ENCODE measurements at regions not wholly inside any gene's neighbourhood (a gene's known extent, or its start where the extent isn't known, plus 50 kb on each side); places are given as distances from the start of the nearest gene placed in this dataset.

DNA sequence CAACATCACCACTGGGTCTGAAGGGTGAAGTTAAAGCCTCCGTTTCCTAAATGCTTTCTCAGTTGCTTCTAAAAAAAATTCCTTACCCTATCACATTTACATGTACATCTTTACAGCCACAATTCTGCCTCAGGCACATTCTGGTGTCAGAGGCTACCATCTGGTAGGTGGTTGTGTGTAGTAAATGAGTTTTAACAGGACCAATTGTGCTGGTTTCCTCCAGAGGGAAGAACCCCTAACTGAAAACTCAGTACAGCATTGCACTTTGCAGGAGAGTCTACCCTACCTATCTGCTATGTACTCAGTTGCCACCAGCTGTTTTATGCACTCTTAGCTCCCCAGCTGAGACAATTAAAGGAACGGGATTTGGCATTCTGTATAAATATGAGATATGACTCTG, 1576.5 kb downstream of the PCDH9 start:
- H3K79me1 ChIP-seq (ENCODE audit: insufficient read depth, low read depth, low read length, poor library complexity, severe bottlenecking): no peaks in the 10 kb centered on the region

More for the DNA sequence above, 1576.5 kb downstream of the PCDH9 start:
- H3K56ac ChIP-seq (ENCODE audit: insufficient read length, low read depth, low read length): no peak overlapping the region
- H3K4ac ChIP-seq (ENCODE audit: low read depth, low read length): no peak overlapping the region
- H3K27ac Mint-ChIP-seq: no peak overlapping the region
- H2BK15ac ChIP-seq (ENCODE audit: low read depth, low read length): no peak overlapping the region
- H3K27me3 ChIP-seq (ENCODE audit: insufficient read depth, low read length): no peaks in the 10 kb centered on the region
- H4K91ac ChIP-seq (ENCODE audit: insufficient read length, low read depth, low read length): no peak overlapping the region
- no peak overlapping the region for H2BK5ac ChIP-seq (ENCODE audit: insufficient read length, low read length)
- no peak overlapping the region for H4K8ac ChIP-seq (replicated peaks; ENCODE audit: insufficient read length, low read depth, low read length)
- H2BK120ac ChIP-seq (ENCODE audit: low read depth, low read length, poor library complexity, severe bottlenecking): no peak overlapping the region
- H3T11ph ChIP-seq (ENCODE audit: low read length): no peak overlapping the region
- H3K9ac ChIP-seq (ENCODE audit: extremely low read depth, insufficient read length, low read length): no peak overlapping the region
- H4K5ac ChIP-seq (ENCODE audit: insufficient read length, low read depth, low read length): no peak overlapping the region
- no peak overlapping the region for H2AK5ac ChIP-seq (ENCODE audit: insufficient read length, low read length)
- H2BK12ac ChIP-seq (ENCODE audit: insufficient read length, low read depth, low read length): no peak overlapping the region
- no peaks in the 10 kb centered on the region for H3K4me1 ChIP-seq (ENCODE audit: insufficient read depth, low read length)
- H3K14ac ChIP-seq (ENCODE audit: insufficient read depth, low read length): no peak overlapping the region
- no peaks in the 10 kb centered on the region for H4K20me1 ChIP-seq (ENCODE audit: control insufficient read depth, insufficient read depth, insufficient read length)
- no peaks in the 10 kb centered on the region for H3K9me3 Mint-ChIP-seq
- no peak overlapping the region for H3K27ac ChIP-seq (ENCODE audit: insufficient read length, low read depth, low read length)
- H2AFZ ChIP-seq (ENCODE audit: low read length): no peak overlapping the region
- H3K4me3 Mint-ChIP-seq: no peak overlapping the region
- no peaks in the 10 kb centered on the region for H3K23me2 ChIP-seq (ENCODE audit: insufficient read length, low read depth, low read length, poor library complexity, severe bottlenecking)
- no peak overlapping the region for H3K23ac ChIP-seq (ENCODE audit: insufficient read length, low read depth, low read length)
- H3K4me1 Mint-ChIP-seq: no peaks in the 10 kb centered on the region
- H3K4me2 ChIP-seq (ENCODE audit: insufficient read depth, insufficient read length, low read length): no peak overlapping the region
- H3K36me3 Mint-ChIP-seq (ENCODE audit: insufficient read depth in 1 of 3, low read depth in 3 of 3): no peaks in the 10 kb centered on the region
- H3K9me3 ChIP-seq (ENCODE audit: control insufficient read depth, low read depth, low read length): no peaks in the 10 kb centered on the region
- no CpG with 5 or more reads among the region's 2 CpGs for WGBS (ENCODE audit: extremely low coverage, insufficient read length, low lambda C conversion rate)
- H3K27me3 Mint-ChIP-seq (ENCODE audit: low read depth): no peaks in the 10 kb centered on the region; the same call in 1 of the 2 replicates
- no peaks in the 10 kb centered on the region for H3K79me2 ChIP-seq (ENCODE audit: insufficient read depth, low read length)
- TF ChIP-seq CTCF (conservative IDR thresholded peaks at IDR 0.05): no peak
- H3K18ac ChIP-seq (ENCODE audit: insufficient read length, low read depth, low read length): no peak overlapping the region
- H2BK20ac ChIP-seq (ENCODE audit: low read depth, low read length, poor library complexity, severe bottlenecking): no peak overlapping the region
- no peak for DNase-seq
